Calu3 (cell line): ENCODE measurements at regions not wholly inside any gene's neighbourhood (a gene's known extent, or its start where the extent isn't known, plus 50 kb on each side); places are given as distances from the start of the nearest gene placed in this dataset.

ENCODE experiments used
- BruUV-seq: library from RNA; stranded (reverse); fragments of 400-500 nt; replicated peaks from 2 replicates; lab custom pipeline; 2021; lab: Mats Ljungman, UMichigan
- CTCF ChIA-PET: fragments of 300-600 bp; sonication (Branson Sonifier 250); formaldehyde crosslinking; loops from one replicate; lab custom pipeline; 2022; ENCODE audit warnings: antibody characterized with exemption; lab: Charles Lee
- DNase-seq: peaks from one replicate; pipeline ENCODE4 v3.0.0; 2022
- H3K27ac Mint-ChIP-seq: one replicate; pipeline ENCODE4 v1.8.0; 2022; ENCODE audit warnings: mixed read lengths; ENCODE audit not compliant: unreplicated experiment
- H3K27me3 Mint-ChIP-seq: one replicate; pipeline ENCODE4 v1.8.0; 2022; ENCODE audit warnings: mixed read lengths; ENCODE audit not compliant: unreplicated experiment
- H3K36me3 Mint-ChIP-seq: one replicate; pipeline ENCODE4 v1.8.0; 2022; ENCODE audit warnings: mild to moderate bottlenecking, moderate library complexity, mixed read lengths; ENCODE audit not compliant: insufficient read depth, unreplicated experiment
- H3K4me1 Mint-ChIP-seq: one replicate; pipeline ENCODE4 v1.8.0; 2022; ENCODE audit warnings: mild to moderate bottlenecking, low read depth, mixed read lengths; ENCODE audit not compliant: unreplicated experiment
- H3K4me3 Mint-ChIP-seq: one replicate; pipeline ENCODE4 v1.8.0; 2022; ENCODE audit warnings: mild to moderate bottlenecking, low read depth, moderate library complexity, mixed read lengths; ENCODE audit not compliant: unreplicated experiment
- H3K9me3 Mint-ChIP-seq: one replicate; pipeline ENCODE4 v1.8.0; 2022; ENCODE audit warnings: low read depth, mixed read lengths; ENCODE audit not compliant: unreplicated experiment
- CTCF ChIP-seq: fragments of 200-600 bp; IDR thresholded peaks from one replicate; pipeline ENCODE4 v1.8.0; 2022; ENCODE audit warnings: antibody characterized with exemption; ENCODE audit not compliant: unreplicated experiment
- intact Hi-C: fragments of 100-400 bp; cut with micrococcal nuclease; formaldehyde crosslinking; loops from one replicate; pipeline ENCODE4 v1.10.0; 2022; ENCODE audit not compliant: unreplicated experiment

GRCh38 chr11:11681536-11681935 is 59.7 kb upstream of the GALNT18 start:
- CTCF ChIA-PET, result no interaction called here
- DNase-seq, result no peak

GRCh38 chr11:11677672-11678356 is 56.0 kb upstream of the GALNT18 start:
- no peaks in the 10 kb centered on the region for H3K36me3 Mint-ChIP-seq
- peaks cover 3% of the 10 kb centered on the region for H3K4me1 Mint-ChIP-seq
- H3K27me3 Mint-ChIP-seq, result peaks cover 100% of the 10 kb centered on the region
- no peak overlapping the region for H3K27ac Mint-ChIP-seq
- BruUV-seq, result no TSS peak
- DNase-seq, result no peak
- H3K4me3 Mint-ChIP-seq, result no peak overlapping the region
- no peaks in the 10 kb centered on the region for H3K9me3 Mint-ChIP-seq
- no peak for TF ChIP-seq CTCF
- CTCF ChIA-PET, result interaction anchor here (0.6 kb wide), 1 partner anchor 56 kb away, joined by 3 read pairs; the partner anchor contains the start of gene GALNT18
- intact Hi-C loops, result no loop called here

More at GRCh38 chr11:11681536-11681935, 59.7 kb upstream of the GALNT18 start:
- H3K4me1 Mint-ChIP-seq, result no peaks in the 10 kb centered on the region
- H3K36me3 Mint-ChIP-seq, result no peaks in the 10 kb centered on the region
- H3K4me3 Mint-ChIP-seq, result no peak overlapping the region
- intact Hi-C loops, result no loop called here
- no TSS peak for BruUV-seq
- no peaks in the 10 kb centered on the region for H3K9me3 Mint-ChIP-seq
- no peak overlapping the region for H3K27ac Mint-ChIP-seq
- no peak for TF ChIP-seq CTCF
- peaks cover 99% of the 10 kb centered on the region for H3K27me3 Mint-ChIP-seq

GRCh38 chr11:11675671-11676181 is 53.9 kb upstream of the GALNT18 start:
- Mint-ChIP-seq H3K27me3 (peaks cover 100% of the 10 kb centered on the region), H3K9me3 (no peaks in the 10 kb centered on the region), H3K4me3 (no peak overlapping the region), H3K27ac (no peak overlapping the region), H3K36me3 (no peaks in the 10 kb centered on the region), H3K4me1 (peaks cover 13% of the 10 kb centered on the region)
- no TSS peak for BruUV-seq
- DNase-seq, result no peak
- CTCF ChIA-PET, result no interaction called here
- intact Hi-C loops, result no loop called here
- TF ChIP-seq CTCF, result no peak

GRCh38 chr11:11672789-11673188 is 51.0 kb upstream of the GALNT18 start:
- peak; percentile 13 for DNase-seq
- Mint-ChIP-seq H3K4me1 (peaks cover 13% of the 10 kb centered on the region), H3K27ac (no peak overlapping the region), H3K4me3 (no peak overlapping the region), H3K9me3 (no peaks in the 10 kb centered on the region), H3K36me3 (no peaks in the 10 kb centered on the region), H3K27me3 (peaks cover 100% of the 10 kb centered on the region)
- no peak for TF ChIP-seq CTCF
- intact Hi-C loops, result no loop called here
- BruUV-seq, result no TSS peak
- CTCF ChIA-PET, result interaction anchor here (0.7 to 1.2 kb wide), 2 partner anchors 52 to 114 kb away, joined by 3 to 7 read pairs; partner anchors contain the start of gene GALNT18
